GM21515 (cell line): ENCODE measurements at regions not wholly inside any gene's neighbourhood (a gene's known extent, or its start where the extent isn't known, plus 50 kb on each side); places are given as distances from the start of the nearest gene placed in this dataset.

Source experiments
- ATAC-seq: cut with Tn5 transposase; IDR thresholded peaks from one replicate; pipeline ENCODE4 v1.9.1; 2021; ENCODE audit not compliant: unreplicated experiment

DNA sequence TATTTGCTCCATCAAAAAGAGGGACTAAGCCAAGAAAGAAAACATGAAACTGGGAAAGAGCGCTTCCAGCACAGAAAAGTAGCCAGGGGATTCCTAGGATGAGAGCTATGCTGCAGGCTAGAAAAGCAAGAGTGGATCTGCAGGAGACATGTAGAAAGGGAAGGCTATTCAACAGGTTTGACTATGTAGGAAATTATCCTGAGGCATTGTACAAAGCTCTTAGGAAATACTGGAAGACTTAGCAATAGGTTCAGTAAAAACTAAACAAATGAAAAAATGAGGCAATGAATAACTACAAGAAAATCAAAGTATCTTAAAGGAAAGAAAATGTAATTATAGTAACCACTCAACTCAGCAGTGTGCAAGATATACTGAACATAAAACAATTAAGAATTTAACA, 178.7 kb upstream of the FOXN2 start:
- no peak for ATAC-seq

DNA sequence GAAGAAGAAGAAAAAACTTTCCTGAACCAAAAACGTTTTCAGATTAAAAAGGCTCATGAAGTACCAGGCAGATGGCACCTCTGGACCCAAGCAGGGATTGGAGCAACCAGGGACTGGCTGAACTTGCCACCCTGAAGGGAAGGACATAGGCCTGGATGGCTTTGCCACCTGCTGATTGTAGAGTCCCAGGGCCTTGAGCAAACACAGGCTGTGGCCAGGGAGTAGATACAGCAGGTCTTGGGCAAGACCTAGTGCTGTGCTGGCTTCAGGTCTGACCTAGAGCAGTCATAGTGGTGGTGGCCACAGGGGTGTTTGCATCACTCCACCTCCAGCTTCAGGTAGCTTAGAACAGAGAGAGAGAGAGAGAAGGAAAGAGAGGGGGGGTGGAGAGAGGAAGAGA, 176.7 kb upstream of the FOXN2 start:
- no peak for ATAC-seq

DNA sequence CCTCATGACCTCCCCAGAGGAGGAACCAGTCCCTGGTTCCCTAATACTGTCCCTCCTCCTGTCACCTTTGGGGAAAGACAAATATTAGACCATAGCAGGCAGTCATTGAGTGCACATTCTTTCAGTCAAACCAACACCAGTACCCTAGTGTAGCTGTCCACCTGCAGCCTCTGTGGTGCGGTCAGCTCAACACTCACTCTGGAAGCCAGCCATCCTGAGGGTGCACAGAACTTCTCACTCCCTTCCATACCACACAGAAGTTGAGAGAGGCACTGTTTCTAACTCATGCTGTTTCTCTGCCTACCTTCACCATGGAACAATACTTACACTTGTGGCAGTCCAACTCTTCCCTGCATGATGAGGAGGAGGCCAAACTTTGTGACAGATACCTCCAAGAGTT, 175.6 kb upstream of the FOXN2 start:
- ATAC-seq: no peak

DNA sequence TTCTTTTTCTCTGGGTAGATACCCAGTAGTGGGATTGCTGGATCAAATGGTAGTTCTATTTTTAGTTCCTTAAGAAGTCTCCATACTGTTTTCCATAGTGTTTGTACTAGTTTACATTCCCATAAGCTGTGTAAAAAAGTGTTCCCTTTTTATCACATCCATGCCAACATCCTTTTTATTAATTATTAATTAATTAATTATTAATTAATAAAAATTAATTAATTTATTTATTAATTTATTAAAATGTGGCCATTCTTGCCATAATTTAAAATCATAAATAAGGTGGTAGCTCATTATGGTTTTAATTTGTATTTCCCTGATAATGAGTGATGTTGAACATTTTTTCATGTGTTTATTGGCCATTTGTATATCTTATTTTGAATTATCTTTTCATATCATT, 173.9 kb upstream of the FOXN2 start:
- no peak for ATAC-seq

DNA sequence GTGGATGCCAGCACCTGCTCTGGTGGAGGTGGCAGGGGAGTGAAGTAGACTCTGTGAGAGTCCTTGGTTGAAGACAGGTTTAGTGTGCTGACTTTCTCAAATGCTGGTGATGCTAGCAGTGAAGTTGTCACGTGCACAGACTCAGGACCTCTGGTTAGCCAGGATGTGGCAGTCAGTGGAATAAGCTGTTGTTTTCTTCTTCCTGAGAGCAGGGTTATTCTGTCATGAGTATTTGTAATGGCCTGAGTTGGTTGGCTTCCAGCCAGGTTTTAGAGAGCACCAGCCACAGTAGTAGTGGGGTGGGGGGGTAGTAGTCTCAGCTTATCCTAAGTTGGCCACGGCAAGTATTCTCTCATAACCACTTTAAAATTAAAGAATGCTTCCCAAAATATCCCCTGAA, 169.7 kb upstream of the FOXN2 start:
- no peak for ATAC-seq

DNA sequence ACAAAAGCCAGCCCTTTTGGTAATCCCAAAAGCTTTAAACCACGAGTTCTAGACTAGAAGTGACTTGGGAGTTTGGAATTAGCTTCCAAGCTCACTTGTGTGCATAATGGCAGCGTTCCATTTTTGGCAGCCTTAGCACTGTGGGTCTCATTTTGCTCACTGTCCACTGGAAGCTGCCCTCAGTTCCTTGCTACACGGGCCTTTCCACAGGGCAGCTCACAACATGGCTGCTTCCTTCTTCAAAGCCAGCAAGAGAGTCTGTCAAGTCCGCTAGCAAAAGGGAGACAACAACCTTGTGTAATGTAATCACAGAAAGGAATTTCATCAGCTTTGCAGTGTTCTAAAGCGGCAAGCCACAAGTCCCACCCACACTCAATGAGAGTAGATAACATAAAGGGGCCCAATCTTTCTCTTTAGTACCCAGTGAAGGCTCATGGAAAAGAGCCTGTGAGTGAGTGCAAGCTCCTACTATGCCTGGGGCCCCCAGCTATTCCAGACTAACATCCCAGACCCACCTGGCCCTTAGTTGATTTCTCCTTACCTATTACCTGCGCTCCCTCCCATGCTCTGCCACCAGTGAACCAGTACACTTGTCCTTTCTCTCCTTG, 168.5 kb upstream of the FOXN2 start:
- ATAC-seq: no peak

DNA sequence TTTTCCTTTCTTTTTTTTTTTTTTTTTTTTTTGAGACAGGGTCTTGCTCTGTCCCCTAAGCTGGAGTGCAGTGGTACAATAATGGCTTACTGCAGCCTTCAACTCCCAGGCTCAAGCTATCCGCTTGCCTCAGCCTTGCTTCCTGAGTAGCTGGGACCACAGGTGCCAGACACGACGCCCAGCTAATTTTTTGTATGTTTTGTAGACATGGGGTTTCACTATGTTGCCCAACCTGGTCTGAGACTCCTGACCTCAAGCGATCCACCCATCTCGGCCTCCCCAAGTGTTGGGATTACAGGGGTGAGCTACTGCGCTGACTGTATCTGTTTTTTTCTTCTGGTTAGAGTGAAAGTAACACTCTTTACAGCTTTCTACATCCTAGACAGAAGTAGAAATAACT, 167.9 kb upstream of the FOXN2 start:
- no peak for ATAC-seq

DNA sequence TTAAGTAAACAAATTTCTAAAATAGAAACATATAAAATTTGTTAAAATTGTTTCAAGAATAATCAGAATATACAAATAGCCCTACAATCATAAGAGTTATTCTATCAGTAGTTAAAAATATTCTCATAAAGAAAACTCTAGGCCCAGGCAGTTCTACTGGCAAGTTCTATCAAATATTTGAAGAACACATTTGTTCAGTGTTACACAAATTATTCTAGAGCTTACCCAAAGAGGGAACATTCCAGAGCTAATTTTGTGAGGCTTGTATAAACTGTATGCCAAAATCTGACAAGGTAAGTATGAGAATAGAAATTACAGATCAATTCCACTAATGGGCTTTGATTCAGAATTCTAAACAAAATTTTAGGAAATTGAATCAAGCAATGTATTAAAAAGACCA, 166.8 kb upstream of the FOXN2 start:
- no peak for ATAC-seq

DNA sequence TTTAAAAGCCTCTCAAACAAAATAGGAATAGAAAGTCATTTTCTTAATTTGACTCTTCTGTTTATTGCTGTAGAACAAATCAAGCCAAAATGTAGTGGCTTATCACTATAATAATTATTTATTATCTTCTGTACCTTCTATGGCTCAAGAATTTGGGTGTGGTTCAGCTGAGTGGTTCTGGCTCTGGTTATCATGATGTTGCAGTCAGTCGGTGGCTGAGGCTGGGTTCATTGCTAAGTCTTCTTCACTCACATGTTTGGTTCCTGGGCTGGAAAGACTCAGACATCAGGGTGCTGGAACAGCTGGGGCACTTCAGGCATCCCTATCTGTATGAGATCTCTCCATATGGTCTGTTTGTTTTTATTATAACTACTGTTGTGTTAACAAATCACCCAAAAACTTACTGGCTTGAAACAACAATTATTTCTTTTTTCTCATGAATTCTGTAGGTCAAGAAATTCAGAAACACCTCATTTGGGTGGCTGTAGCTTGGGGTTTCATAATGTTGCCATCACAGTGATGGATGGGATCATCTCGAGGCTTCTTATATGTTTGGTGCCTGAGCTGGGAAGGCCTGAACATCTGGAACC, 165.5 kb upstream of the FOXN2 start:
- no peak for ATAC-seq

DNA sequence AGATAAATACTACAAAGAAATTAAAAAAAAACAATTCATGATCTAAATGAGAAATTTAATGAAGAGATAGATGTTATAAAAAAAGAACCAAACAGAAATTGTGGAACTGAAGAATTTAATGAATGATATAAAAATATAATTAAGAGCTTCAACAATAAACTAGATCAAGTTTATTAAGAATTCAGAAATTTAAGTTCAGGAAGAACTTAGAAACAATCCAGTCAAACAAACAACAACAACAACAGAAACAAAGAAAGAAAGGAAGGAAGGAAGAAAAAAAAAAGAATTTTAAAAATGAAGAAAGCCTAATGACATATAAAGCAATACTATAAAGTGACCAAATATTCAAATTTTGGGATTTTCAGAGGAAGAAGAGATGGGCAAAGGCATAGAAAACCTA, 157.3 kb upstream of the FOXN2 start:
- ATAC-seq: no peak

DNA sequence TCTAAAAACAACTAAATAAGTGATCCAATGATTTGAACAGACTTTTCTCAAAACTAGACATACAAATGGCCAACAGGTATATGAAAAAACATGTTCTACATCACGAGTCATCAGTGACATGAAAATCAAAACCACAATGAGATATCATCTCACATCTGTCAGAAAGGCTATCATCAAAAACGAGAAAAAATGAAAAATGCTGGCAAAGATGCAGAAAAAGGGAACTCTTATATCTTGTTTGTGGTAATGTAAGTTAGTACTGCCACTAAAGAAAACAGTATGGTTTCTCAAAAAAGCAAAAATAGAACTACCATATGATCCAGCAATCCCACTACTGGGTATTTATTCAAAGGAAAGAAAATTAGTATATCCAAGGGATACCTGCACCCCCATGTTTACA, 152.9 kb upstream of the FOXN2 start:
- no peak for ATAC-seq

DNA sequence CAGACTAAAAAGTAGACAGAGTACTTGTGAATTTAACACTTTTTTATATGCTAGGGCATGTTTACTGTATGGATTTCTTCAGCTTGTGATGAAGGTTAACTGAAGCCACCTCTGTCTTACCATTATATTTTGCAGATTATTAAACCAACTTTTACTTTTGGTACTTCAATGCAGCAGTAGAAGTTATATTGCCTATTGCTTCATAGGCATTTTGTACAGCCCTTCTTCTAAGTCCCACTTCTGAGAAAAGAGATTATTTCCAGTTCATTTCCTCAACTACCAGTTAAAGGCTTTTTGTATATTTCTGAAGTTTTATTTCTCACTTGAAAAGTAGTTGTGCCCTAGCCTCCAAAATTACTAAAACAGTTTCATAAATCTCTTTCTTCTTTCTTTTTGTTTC, 151.7 kb upstream of the FOXN2 start:
- no peak for ATAC-seq

DNA sequence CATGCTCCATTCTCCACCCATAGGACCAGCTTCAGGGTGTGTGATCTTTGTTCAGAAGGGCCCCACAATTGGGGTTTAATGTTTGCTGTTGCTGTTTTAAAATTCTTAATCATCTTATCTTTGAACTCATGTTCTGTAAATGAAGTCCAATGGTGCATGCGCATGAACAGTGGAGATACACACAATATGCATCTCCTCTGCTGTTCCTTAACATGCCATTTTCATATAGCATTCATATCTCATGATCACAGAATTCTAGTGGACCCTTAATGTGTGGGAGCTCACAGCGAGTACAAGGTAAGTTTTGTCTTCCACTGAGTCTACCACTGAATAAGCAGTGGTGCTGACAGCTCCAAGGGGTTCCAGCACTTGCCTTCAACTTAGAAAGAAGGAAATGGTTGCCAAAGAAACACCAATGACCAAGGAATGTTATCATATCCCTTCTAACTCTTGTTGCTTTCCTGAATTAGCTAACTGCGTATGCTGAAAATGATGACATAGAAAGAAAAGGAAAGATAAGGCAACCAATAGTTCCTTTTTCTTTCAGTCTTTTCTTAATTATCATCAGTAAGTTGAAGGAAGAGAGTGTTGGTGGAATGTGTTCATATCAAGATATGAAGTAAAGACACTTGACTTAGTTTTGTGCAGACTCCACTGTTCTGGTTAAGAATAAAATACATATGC, 149.3 kb upstream of the FOXN2 start:
- ATAC-seq: no peak

DNA sequence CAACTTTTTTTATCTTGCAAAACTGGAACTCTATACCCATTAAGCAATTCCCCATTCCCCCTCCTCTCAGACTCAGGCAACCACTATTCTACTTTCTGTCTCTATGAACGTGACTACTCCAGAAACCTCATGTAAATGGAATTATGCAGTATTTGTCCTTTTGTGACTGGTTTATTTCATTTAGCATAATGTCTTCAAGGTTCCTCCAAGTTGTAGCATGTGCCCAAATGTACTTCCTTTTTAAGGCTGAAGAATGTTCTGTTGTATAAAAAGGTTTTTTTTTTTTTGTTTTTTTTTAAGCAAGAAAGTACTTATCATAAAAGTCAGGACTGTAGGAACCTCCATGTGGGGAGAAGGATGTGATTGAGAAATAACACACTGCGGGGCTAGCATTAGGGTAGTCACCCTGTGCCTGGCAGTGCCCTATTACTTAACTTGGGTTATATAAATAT, 145.3 kb upstream of the FOXN2 start:
- ATAC-seq: no peak

DNA sequence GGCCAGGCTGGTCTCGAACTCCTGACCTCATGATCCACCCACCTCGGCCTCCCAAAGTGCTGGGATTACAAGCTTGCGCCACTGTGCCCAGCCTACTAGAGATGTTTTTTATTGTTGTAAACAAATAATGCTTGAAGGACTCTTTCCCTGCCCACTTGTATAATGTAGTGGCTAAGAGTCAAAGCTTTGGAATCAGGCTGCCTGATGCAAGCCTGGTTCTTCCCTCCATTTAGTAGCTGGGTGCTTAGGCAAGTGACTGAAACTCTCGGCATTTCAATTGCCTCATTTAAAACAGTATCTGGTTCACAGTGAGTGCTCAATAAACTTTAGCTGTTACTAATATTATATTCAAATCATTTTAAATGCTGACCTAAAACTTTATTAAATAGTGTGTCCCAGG, 144.2 kb upstream of the FOXN2 start:
- no peak for ATAC-seq

DNA sequence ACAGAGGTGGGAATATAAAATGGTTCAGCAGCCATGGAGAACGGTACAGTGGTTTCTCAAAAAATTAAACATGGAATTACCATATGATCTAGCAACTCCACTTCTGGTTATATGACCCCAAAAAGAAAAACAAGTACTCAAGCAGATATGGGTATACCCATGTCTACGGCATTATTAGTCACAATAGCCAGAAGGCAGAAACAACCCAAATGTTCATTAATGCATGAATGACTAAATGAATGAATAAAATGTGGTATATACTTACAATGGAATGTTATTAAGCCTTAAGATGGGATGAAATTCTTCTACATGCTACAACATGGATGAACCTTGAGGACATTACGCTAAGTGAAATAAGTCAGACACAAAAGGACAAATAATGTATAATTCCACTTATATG, 141.3 kb upstream of the FOXN2 start:
- no peak for ATAC-seq

DNA sequence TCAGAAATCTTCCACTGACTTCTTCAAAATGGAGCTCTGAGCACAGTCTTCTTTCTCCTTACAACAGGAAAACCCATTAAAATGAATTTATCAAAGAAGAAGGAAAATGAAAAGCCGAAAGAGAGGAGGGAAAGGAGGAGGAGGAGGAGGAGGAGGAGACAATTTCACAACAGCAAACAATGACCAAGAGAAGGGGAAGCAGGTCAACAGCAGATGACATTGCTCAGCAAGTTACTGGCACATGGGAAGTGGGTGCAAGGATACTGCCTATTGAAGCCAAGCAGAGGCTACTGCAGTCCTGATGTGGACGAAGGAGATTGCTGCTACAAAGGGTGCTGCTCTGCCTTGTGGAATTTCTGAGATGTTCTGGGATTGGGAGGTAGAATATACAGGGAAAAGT, 140.0 kb upstream of the FOXN2 start:
- no peak for ATAC-seq

DNA sequence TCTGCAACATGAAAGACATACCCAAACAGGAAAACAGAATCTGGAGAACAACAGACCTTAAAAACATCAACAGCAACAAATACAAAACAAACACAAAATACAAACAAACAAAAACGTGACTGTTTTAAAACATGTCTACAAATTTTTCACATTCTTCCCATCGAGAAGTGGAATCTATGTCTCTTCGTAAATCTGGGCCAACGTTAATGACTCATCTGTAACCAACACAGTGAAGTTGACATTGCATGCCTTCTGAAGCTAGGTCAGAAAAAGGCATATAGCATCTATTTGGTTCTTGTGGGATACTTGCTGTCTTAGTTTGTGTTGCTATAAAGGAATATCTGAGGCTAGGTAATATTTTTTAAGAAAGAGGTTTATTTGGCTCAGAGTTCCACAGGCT, 139.2 kb upstream of the FOXN2 start:
- no peak for ATAC-seq

DNA sequence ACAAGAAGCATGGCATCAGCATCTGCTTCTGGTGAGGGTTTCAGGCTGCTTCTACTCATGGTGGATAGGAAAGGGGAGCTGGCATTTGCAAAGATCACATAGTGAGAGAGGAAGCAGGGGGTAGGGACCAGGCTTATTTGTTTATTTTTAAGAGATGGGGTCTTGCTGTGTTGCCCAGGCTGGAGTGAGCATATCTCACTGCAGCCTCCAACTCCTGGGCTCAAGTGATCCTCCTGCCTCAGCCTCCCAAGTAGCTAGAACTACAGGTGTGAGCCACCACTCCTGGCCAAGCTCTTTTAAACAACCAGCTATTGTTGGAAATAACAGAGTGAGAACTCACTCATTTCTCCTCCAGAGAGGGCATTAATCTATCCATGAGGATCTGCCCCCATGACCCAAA, 138.8 kb upstream of the FOXN2 start:
- no peak for ATAC-seq

DNA sequence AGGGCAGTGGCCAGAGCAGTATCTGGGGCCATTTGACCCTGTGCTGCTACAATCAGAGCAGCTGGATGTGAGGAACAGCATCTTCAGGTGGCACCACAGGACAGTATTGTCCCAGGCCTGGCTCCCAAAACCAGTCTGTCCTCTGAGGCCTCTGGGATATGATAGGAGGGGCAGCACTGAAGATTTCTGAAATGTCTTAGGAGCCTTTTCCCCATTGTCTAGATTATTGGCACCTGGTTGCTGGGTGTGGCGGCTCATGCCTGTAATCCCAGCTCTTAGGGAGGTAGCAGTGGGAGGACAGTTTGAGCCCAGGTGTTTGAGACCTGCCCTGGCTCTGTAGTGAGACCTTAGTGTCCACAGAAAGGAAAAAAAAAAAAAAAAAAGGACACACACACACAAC, 137.6 kb upstream of the FOXN2 start:
- ATAC-seq: no peak

DNA sequence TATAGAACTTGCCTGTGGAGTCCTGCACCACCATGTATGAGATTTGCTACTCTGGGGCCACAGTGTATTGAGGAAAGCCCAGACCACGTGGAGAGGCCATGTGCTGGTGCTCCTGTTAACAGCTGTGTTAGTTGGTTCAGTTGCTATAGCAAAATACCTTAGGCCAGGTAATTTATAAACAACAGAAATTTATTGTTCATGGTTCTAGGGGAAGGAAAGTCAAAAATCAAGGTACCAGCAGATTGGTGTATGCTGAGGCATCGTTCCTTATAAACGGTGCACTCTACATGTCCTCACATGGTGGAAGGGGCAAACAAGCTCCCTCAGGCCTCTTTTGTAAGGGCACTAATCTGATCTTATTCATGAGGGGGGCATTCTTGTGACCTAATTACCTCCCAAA, 135.9 kb upstream of the FOXN2 start:
- no peak for ATAC-seq

DNA sequence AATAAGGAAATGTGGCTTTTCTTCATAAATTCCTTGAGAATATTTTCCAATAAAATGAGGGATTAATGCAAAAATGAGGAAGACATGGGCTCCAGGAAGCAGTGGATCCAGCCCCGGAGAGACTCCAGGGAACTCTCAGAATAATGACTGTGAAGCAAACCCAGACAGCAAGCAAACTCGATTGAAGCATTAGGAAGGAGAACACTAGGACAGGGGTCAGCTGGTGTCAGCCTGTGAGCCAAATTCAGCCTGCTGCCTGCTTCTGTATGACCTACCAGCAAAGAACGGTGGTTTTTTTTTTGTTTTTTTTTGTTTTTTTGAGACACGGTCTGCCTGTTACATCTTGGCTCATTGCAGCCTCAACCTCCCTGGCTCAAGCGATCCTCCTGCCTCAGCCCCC, 133.9 kb upstream of the FOXN2 start:
- ATAC-seq: no peak

DNA sequence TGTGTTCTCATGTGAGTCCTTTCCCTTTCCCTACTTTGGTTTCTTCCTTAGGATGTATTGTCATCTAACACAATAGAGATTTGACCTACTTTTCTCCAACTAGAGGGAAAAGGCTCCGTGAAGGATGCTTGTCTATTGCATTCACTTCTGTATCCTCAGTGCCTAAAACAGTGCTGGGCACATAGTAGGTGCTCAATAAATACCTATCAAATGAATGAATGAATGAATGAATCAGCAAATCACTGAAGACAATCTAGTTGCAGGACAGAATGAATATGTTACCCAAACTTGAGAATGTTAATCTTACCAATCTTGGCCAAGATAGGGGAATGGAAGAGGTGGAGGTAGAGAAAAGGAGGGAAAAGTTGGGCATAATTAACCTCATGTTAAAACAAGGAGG, 131.2 kb upstream of the FOXN2 start:
- ATAC-seq: no peak
